ENCODE measurements at regions not wholly inside any gene's neighbourhood (a gene's known extent, or its start where the extent isn't known, plus 50 kb on each side); places are given as distances from the start of the nearest gene placed in this dataset.

- no peaks in the 10 kb centered on the region for H3K9me3 ChIP-seq (replicated peaks)
- intact Hi-C loops (cut with micrococcal nuclease), result no loop called here
- H3K27ac ChIP-seq (replicated peaks), result no peak overlapping the region
- no peaks in the 10 kb centered on the region for H3K4me1 ChIP-seq
- no peak overlapping the region for H3K4me3 ChIP-seq
- no peaks in the 10 kb centered on the region for H3K36me3 ChIP-seq
- TF ChIP-seq CTCF (IDR thresholded peaks at IDR 0.05; ENCODE audit: borderline replicate concordance), result no peak
- peaks cover 17% of the 10 kb centered on the region for H3K27me3 ChIP-seq (ENCODE audit: low read depth)
- DNase-seq, result no peak
Observed at GRCh38 chr6:165926378-165926777, 241.3 kb downstream of the TBXT start.

- intact Hi-C loops (cut with micrococcal nuclease), result no loop called here
- no peaks in the 10 kb centered on the region for H3K36me3 ChIP-seq
- H3K27me3 ChIP-seq (ENCODE audit: low read depth), result peaks cover 21% of the 10 kb centered on the region
- no peak overlapping the region for H3K4me3 ChIP-seq
- DNase-seq, result no peak
- H3K4me1 ChIP-seq, result no peaks in the 10 kb centered on the region
- no peaks in the 10 kb centered on the region for H3K9me3 ChIP-seq (replicated peaks)
- no peak for TF ChIP-seq CTCF (IDR thresholded peaks at IDR 0.05; ENCODE audit: borderline replicate concordance)
- no peak overlapping the region for H3K27ac ChIP-seq (replicated peaks)
Observed at GRCh38 chr6:165925474-165926156, 242.0 kb downstream of the TBXT start.

- H3K27ac ChIP-seq (replicated peaks), result no peak overlapping the region
- DNase-seq, result no peak
- H3K27me3 ChIP-seq (ENCODE audit: low read depth), result peaks cover 14% of the 10 kb centered on the region
- H3K9me3 ChIP-seq (replicated peaks), result no peaks in the 10 kb centered on the region
- intact Hi-C loops (cut with micrococcal nuclease), result no loop called here
- no peaks in the 10 kb centered on the region for H3K4me1 ChIP-seq
- TF ChIP-seq CTCF (IDR thresholded peaks at IDR 0.05; ENCODE audit: borderline replicate concordance), result no peak
- no peaks in the 10 kb centered on the region for H3K36me3 ChIP-seq
- H3K4me3 ChIP-seq, result no peak overlapping the region
Observed at GRCh38 chr6:165922309-165922794, 245.3 kb downstream of the TBXT start.

- intact Hi-C loops (cut with micrococcal nuclease), result no loop called here
- Histone ChIP-seq H3K36me3 (no peaks in the 10 kb centered on the region), H3K27ac (replicated peaks) (no peak overlapping the region), H3K9me3 (replicated peaks) (no peaks in the 10 kb centered on the region), H3K27me3 (ENCODE audit: low read depth) (peaks cover 14% of the 10 kb centered on the region), H3K4me1 (no peaks in the 10 kb centered on the region), H3K4me3 (no peak overlapping the region)
- TF ChIP-seq CTCF (IDR thresholded peaks at IDR 0.05; ENCODE audit: borderline replicate concordance), result no peak
- DNase-seq, result no peak
Observed at GRCh38 chr6:165920896-165921671, 246.6 kb downstream of the TBXT start.

GRCh38 chr6:165917576-165917975, 250.1 kb downstream of the TBXT start:
- no peak overlapping the region for H3K4me3 ChIP-seq
- H3K9me3 ChIP-seq (replicated peaks), result no peaks in the 10 kb centered on the region
- no peak for TF ChIP-seq CTCF (IDR thresholded peaks at IDR 0.05; ENCODE audit: borderline replicate concordance)
- H3K27ac ChIP-seq (replicated peaks), result no peak overlapping the region
- no peaks in the 10 kb centered on the region for H3K36me3 ChIP-seq
- peaks cover 24% of the 10 kb centered on the region for H3K27me3 ChIP-seq (ENCODE audit: low read depth)
- intact Hi-C loops (cut with micrococcal nuclease), result no loop called here
- H3K4me1 ChIP-seq, result no peaks in the 10 kb centered on the region
- no peak for DNase-seq

Measured in left ventricle myocardium inferior (tissue), 1 donor.